Mesendoderm (in vitro differentiated cells): ENCODE measurements at regions not wholly inside any gene's neighbourhood (a gene's known extent, or its start where the extent isn't known, plus 50 kb on each side); places are given as distances from the start of the nearest gene placed in this dataset.

Experiments used
- DNase-seq: peaks from one replicate; pipeline ENCODE4 v3.0.0; 2013
- H2AK5ac ChIP-seq: 2 replicates; pipeline ENCODE4 v1.6.1; 2013; ENCODE audit warnings: low read length, inconsistent platforms
- H2BK120ac ChIP-seq: 2 replicates; pipeline ENCODE4 v1.6.1; 2013; ENCODE audit warnings: low read depth, mild to moderate bottlenecking, low read length, moderate library complexity, mixed read lengths
- H2BK15ac ChIP-seq: replicated peaks from 2 replicates; pipeline ENCODE4 v1.6.1; 2013; ENCODE audit warnings: low read depth, mild to moderate bottlenecking, moderate library complexity
- H2BK5ac ChIP-seq: 2 replicates; pipeline ENCODE4 v1.6.1; 2013; ENCODE audit warnings: low read length, inconsistent platforms
- H3K18ac ChIP-seq: 2 replicates; pipeline ENCODE4 v1.6.1; 2013; ENCODE audit warnings: mild to moderate bottlenecking, low read length, mixed read lengths
- H3K23ac ChIP-seq: one replicate; pipeline ENCODE4 v1.6.1; 2013; ENCODE audit warnings: low read length
- H3K27ac ChIP-seq: 2 replicates; pipeline ENCODE4 v1.5.1; 2013; ENCODE audit warnings: low read depth, mild to moderate bottlenecking, inconsistent platforms, low read length, moderate library complexity
- H3K27me3 ChIP-seq: 2 replicates; pipeline ENCODE4 v1.6.1; 2013; ENCODE audit warnings: low read length, control low read depth, mild to moderate bottlenecking, inconsistent platforms; ENCODE audit not compliant: insufficient read depth, poor library complexity
- H3K36me3 ChIP-seq: 2 replicates; pipeline ENCODE4 v1.6.1; 2013; ENCODE audit warnings: low read length, inconsistent platforms; ENCODE audit not compliant: control insufficient read depth, insufficient read depth
- H3K4ac ChIP-seq: one replicate; pipeline ENCODE4 v1.6.1; 2013; ENCODE audit warnings: low read depth, mild to moderate bottlenecking, low read length, moderate library complexity
- H3K4me1 ChIP-seq: 2 replicates; pipeline ENCODE4 v1.6.1; 2013; ENCODE audit warnings: low read depth, low read length, inconsistent platforms; ENCODE audit not compliant: control insufficient read depth
- H3K4me2 ChIP-seq: 2 replicates; pipeline ENCODE4 v1.6.1; 2013; ENCODE audit warnings: low read length
- H3K4me3 ChIP-seq: 2 replicates; pipeline ENCODE4 v1.5.1; 2013; ENCODE audit warnings: mild to moderate bottlenecking, low read length
- H3K56ac ChIP-seq: one replicate; pipeline ENCODE4 v1.6.1; 2013; ENCODE audit warnings: low read length
- H3K79me1 ChIP-seq: 2 replicates; pipeline ENCODE4 v1.6.1; 2013; ENCODE audit warnings: low read length, inconsistent platforms
- H3K79me2 ChIP-seq: 2 replicates; pipeline ENCODE4 v1.6.1; 2013; ENCODE audit warnings: mild to moderate bottlenecking, low read length; ENCODE audit not compliant: control insufficient read depth, insufficient read depth
- H3K9ac ChIP-seq: 2 replicates; pipeline ENCODE4 v1.6.1; 2013; ENCODE audit warnings: low read length, inconsistent platforms
- H4K5ac ChIP-seq: one replicate; pipeline ENCODE4 v1.6.1; 2013; ENCODE audit warnings: low read length
- H4K8ac ChIP-seq: one replicate; pipeline ENCODE4 v1.6.1; 2013; ENCODE audit warnings: low read depth, mild to moderate bottlenecking, control low read depth, low read length, moderate library complexity
- WGBS: extraction: QIAGEN DNeasy Blood & Tissue Kit; methylation state at CpG from one replicate; pipeline ENCODE4 v1.1.7; 2013; ENCODE audit warnings: low lambda C conversion rate, missing lambda C conversion rate; ENCODE audit not compliant: insufficient coverage; ENCODE audit errors: extremely low coverage; 5-methylcytosine and 5-hydroxymethylcytosine counted together

- H3K4me1 ChIP-seq, result no peaks in the 10 kb centered on the region
- H3K79me1 ChIP-seq, result no peaks in the 10 kb centered on the region
- no peak overlapping the region for H3K23ac ChIP-seq
- no peak overlapping the region for H3K56ac ChIP-seq
- H3K4me2 ChIP-seq, result no peak overlapping the region
- no peak overlapping the region for H3K4ac ChIP-seq
- H3K9ac ChIP-seq, result no peak overlapping the region
- H4K5ac ChIP-seq, result no peak overlapping the region
- no peaks in the 10 kb centered on the region for H3K79me2 ChIP-seq
- no peak overlapping the region for H2AK5ac ChIP-seq
- no peak overlapping the region for H2BK120ac ChIP-seq
- no peak overlapping the region for H4K8ac ChIP-seq
- H2BK5ac ChIP-seq, result no peak overlapping the region
- H3K36me3 ChIP-seq, result no peaks in the 10 kb centered on the region
- H2BK15ac ChIP-seq, result no peak overlapping the region
- DNase-seq, result no peak
- H3K4me3 ChIP-seq, result no peak overlapping the region
- WGBS, result no CpG with 5 or more reads among the region's 7 CpGs
- H3K18ac ChIP-seq, result no peak overlapping the region
- H3K27ac ChIP-seq, result no peak overlapping the region
- H3K27me3 ChIP-seq, result peaks cover 13% of the 10 kb centered on the region
These were observed 321.7 kb downstream of the SH3GL2 start for GRCh38 chr9:17900606-17901005.

- DNase-seq, result no peak
- H2AK5ac ChIP-seq, result no peak overlapping the region
- H3K4me3 ChIP-seq, result no peak overlapping the region
- H3K4me2 ChIP-seq, result no peak overlapping the region
- no peak overlapping the region for H3K23ac ChIP-seq
- no peaks in the 10 kb centered on the region for H3K36me3 ChIP-seq
- no peaks in the 10 kb centered on the region for H3K79me1 ChIP-seq
- no CpG with 5 or more reads among the region's 9 CpGs for WGBS
- H4K8ac ChIP-seq, result no peak overlapping the region
- no peak overlapping the region for H3K9ac ChIP-seq
- H2BK5ac ChIP-seq, result no peak overlapping the region
- no peak overlapping the region for H3K27ac ChIP-seq
- peaks cover 2% of the 10 kb centered on the region for H3K4me1 ChIP-seq
- no peak overlapping the region for H2BK120ac ChIP-seq
- H3K79me2 ChIP-seq, result no peaks in the 10 kb centered on the region
- no peak overlapping the region for H3K56ac ChIP-seq
- H2BK15ac ChIP-seq, result no peak overlapping the region
- no peak overlapping the region for H3K18ac ChIP-seq
- H3K4ac ChIP-seq, result no peak overlapping the region
- H4K5ac ChIP-seq, result no peak overlapping the region
- peaks cover 28% of the 10 kb centered on the region for H3K27me3 ChIP-seq
These were observed 326.5 kb downstream of the SH3GL2 start for GRCh38 chr9:17905366-17905765.

GRCh38 chr9:17905781-17906175 is 326.9 kb downstream of the SH3GL2 start:
- Histone ChIP-seq H3K9ac (no peak overlapping the region), H3K56ac (peak overlapping the region; percentile 25), H3K36me3 (no peaks in the 10 kb centered on the region), H2BK5ac (no peak overlapping the region), H3K18ac (no peak overlapping the region), H3K79me1 (no peaks in the 10 kb centered on the region), H3K27me3 (peaks cover 28% of the 10 kb centered on the region), H2BK15ac (no peak overlapping the region), H4K8ac (no peak overlapping the region), H3K4me1 (peaks cover 2% of the 10 kb centered on the region), H3K27ac (no peak overlapping the region), H3K4me3 (peak overlapping the region; percentile 12), H4K5ac (no peak overlapping the region), H3K79me2 (no peaks in the 10 kb centered on the region), H3K4me2 (peak overlapping the region; percentile 79), H3K4ac (no peak overlapping the region), H3K23ac (peak overlapping the region; percentile 80), H2AK5ac (no peak overlapping the region), H2BK120ac (no peak overlapping the region)
- WGBS, result no CpG with 5 or more reads among the region's 16 CpGs
- peak; percentile 11 for DNase-seq

- Histone ChIP-seq H2BK15ac (no peak overlapping the region), H2BK5ac (no peak overlapping the region), H3K4me1 (peaks cover 2% of the 10 kb centered on the region), H2AK5ac (no peak overlapping the region), H3K23ac (peak overlapping the region; percentile 89), H3K4ac (no peak overlapping the region), H3K56ac (peak overlapping the region; percentile 25), H3K79me1 (no peaks in the 10 kb centered on the region), H2BK120ac (no peak overlapping the region), H3K27ac (no peak overlapping the region), H3K4me3 (peak overlapping the region; percentile 54), H4K8ac (no peak overlapping the region), H3K4me2 (peak overlapping the region; percentile 79), H3K79me2 (no peaks in the 10 kb centered on the region), H3K18ac (no peak overlapping the region), H3K9ac (no peak overlapping the region), H4K5ac (no peak overlapping the region), H3K36me3 (no peaks in the 10 kb centered on the region), H3K27me3 (peaks cover 28% of the 10 kb centered on the region)
- WGBS, result no CpG with 5 or more reads among the region's 56 CpGs
- DNase-seq, result peak; percentile 54
These were observed 327.4 kb downstream of the SH3GL2 start for GRCh38 chr9:17906176-17906840.

- peak overlapping the region; percentile 30 for H3K56ac ChIP-seq
- H4K5ac ChIP-seq, result no peak overlapping the region
- DNase-seq, result peak; percentile 60
- H3K27ac ChIP-seq, result no peak overlapping the region
- peak overlapping the region; percentile 59 for H3K9ac ChIP-seq
- no peaks in the 10 kb centered on the region for H3K79me1 ChIP-seq
- H2AK5ac ChIP-seq, result no peak overlapping the region
- peak overlapping the region; percentile 79 for H3K4me2 ChIP-seq
- peaks cover 28% of the 10 kb centered on the region for H3K27me3 ChIP-seq
- H3K4ac ChIP-seq, result no peak overlapping the region
- H3K79me2 ChIP-seq, result no peaks in the 10 kb centered on the region
- H3K36me3 ChIP-seq, result no peaks in the 10 kb centered on the region
- H2BK15ac ChIP-seq, result no peak overlapping the region
- no peak overlapping the region for H2BK120ac ChIP-seq
- no peak overlapping the region for H4K8ac ChIP-seq
- H3K18ac ChIP-seq, result no peak overlapping the region
- no CpG with 5 or more reads among the region's 58 CpGs for WGBS
- peak overlapping the region; percentile 54 for H3K4me3 ChIP-seq
- H3K23ac ChIP-seq, result peak overlapping the region; percentile 89
- no peak overlapping the region for H2BK5ac ChIP-seq
- peaks cover 2% of the 10 kb centered on the region for H3K4me1 ChIP-seq
These were observed 328.2 kb downstream of the SH3GL2 start for GRCh38 chr9:17906841-17907778.
